ENCODE measurements at regions not wholly inside any gene's neighbourhood (a gene's known extent, or its start where the extent isn't known, plus 50 kb on each side); places are given as distances from the start of the nearest gene placed in this dataset.

- H3K9me3 ChIP-seq: peaks cover 0 to 6% (median 0%) of the 10 kb centered on the region in 4 donors
- H3K36me3 ChIP-seq: no peaks in the 10 kb centered on the region
- TF ChIP-seq POLR2A (IDR thresholded peaks at IDR 0.05) (no peak), CTCF (IDR thresholded peaks at IDR 0.05) (no peak)
- intact Hi-C loops (cut with DNase I): no loop called here
- no peak overlapping the region for H3K4me3 ChIP-seq
- WGBS (ENCODE audit: insufficient coverage, low coverage, low lambda C conversion rate, missing lambda C conversion rate): 53% methylated on average over 1 of the region's 1 CpG
- DNase-seq: no peak
- no peak overlapping the region for H3K27ac ChIP-seq
- no peaks in the 10 kb centered on the region for H3K4me1 ChIP-seq
- H3K27me3 ChIP-seq: no peaks in the 10 kb centered on the region
- ATAC-seq: no peak
These were observed 188.3 kb downstream of the BMP7 start for GRCh38 chr20:57078116-57078515.

- TF ChIP-seq CTCF (IDR thresholded peaks at IDR 0.05) (no peak), POLR2A (IDR thresholded peaks at IDR 0.05) (no peak)
- no peak for ATAC-seq
- intact Hi-C loops (cut with DNase I): no loop called here
- DNase-seq: no peak
- Histone ChIP-seq H3K36me3 (no peaks in the 10 kb centered on the region), H3K27ac (no peak overlapping the region), H3K27me3 (no peaks in the 10 kb centered on the region), H3K4me3 (no peak overlapping the region), H3K4me1 (no peaks in the 10 kb centered on the region), H3K9me3 (peaks cover 0 to 6% (median 0%) of the 10 kb centered on the region in 4 donors)
- WGBS (ENCODE audit: insufficient coverage, low coverage, low lambda C conversion rate, missing lambda C conversion rate): 42% methylated on average over 2 of the region's 2 CpGs
These were observed 187.1 kb downstream of the BMP7 start for GRCh38 chr20:57079031-57080005.

DNA sequence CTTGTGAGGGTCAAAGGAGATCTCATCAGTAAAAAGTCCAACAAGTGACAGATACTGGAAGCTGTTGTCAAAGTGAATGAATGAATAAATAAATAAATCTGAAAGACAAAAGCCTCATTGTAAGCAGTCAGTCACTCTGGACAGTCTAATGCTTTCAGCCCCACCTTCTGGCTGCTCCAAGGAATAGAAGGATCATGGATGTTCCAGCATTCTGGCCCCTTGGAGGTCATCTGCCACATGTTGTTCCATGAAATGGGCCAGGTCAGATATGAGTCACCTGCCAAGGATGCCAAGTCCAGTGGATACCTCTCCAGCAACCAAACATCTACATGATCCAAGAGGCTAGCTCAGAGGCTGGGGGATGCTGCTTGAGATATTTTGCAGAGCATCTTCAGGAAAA lies 185.6 kb downstream of the BMP7 start:
- Histone ChIP-seq H3K36me3 (no peaks in the 10 kb centered on the region), H3K4me1 (no peaks in the 10 kb centered on the region), H3K9me3 (peaks cover 0 to 6% (median 0%) of the 10 kb centered on the region in 4 donors), H3K27ac (no peak overlapping the region), H3K4me3 (no peak overlapping the region), H3K27me3 (no peaks in the 10 kb centered on the region)
- DNase-seq (no peak), ATAC-seq (no peak)
- TF ChIP-seq POLR2A (IDR thresholded peaks at IDR 0.05) (no peak), CTCF (IDR thresholded peaks at IDR 0.05) (no peak)
- intact Hi-C loops (cut with DNase I): no loop called here

DNA sequence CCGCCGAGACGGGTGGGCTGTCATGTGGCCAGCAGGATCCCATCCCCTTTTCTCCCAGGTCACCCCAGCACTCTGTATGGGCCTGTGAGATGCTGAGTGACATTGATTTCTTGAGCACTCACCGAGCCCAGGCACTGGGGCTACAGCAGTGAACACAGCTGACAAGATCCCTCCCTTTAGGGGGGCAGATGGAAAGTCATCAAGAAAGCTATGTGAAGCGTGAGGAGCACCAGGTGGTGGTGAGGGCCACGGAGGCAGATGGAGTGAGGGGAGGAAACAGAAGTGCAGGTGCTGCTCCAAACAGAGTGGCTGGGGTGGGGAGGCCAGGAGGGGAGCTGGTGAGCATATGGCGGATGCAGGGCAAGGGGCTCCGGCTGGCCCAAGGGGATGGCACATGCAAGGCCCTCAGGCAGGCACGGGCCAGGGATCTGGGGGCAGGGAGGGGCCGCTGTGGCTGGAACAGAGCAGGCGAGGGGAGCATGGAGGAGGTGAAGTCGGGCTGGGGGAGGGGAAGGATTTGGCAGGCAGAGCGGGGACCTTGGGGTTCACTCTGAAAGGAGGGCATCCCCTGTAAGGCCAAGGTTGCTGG lies 184.0 kb downstream of the BMP7 start:
- H3K4me1 ChIP-seq: no peaks in the 10 kb centered on the region
- H3K36me3 ChIP-seq: no peaks in the 10 kb centered on the region
- H3K4me3 ChIP-seq: no peak overlapping the region
- 49% methylated on average over 5 of the region's 13 CpGs for WGBS (ENCODE audit: insufficient coverage, low coverage, low lambda C conversion rate, missing lambda C conversion rate)
- H3K27ac ChIP-seq: no peak overlapping the region
- DNase-seq (no peak), ATAC-seq (no peak)
- TF ChIP-seq POLR2A (IDR thresholded peaks at IDR 0.05) (no peak), CTCF (IDR thresholded peaks at IDR 0.05) (no peak)
- peaks cover 0 to 6% (median 0%) of the 10 kb centered on the region in 4 donors for H3K9me3 ChIP-seq
- H3K27me3 ChIP-seq: no peaks in the 10 kb centered on the region
- intact Hi-C loops (cut with DNase I): no loop called here

All from right lobe of liver (tissue), 6 donors.